Endothelial cell (in vitro differentiated cells): ENCODE measurements at regions not wholly inside any gene's neighbourhood (a gene's known extent, or its start where the extent isn't known, plus 50 kb on each side); places are given as distances from the start of the nearest gene placed in this dataset.

ENCODE experiments used
- DNase-seq: peaks from one replicate; pipeline ENCODE4 v3.0.0; 2021; ENCODE audit warnings: low spot score
- H3K27ac Mint-ChIP-seq: one replicate; pipeline ENCODE4 v1.8.0; 2021; ENCODE audit warnings: mixed read lengths, inconsistent platforms; ENCODE audit not compliant: unreplicated experiment
- H3K27me3 Mint-ChIP-seq: one replicate; pipeline ENCODE4 v1.8.0; 2021; ENCODE audit warnings: mild to moderate bottlenecking, moderate library complexity, mixed read lengths, inconsistent platforms; ENCODE audit not compliant: unreplicated experiment
- H3K36me3 Mint-ChIP-seq: one replicate; pipeline ENCODE4 v1.8.0; 2021; ENCODE audit warnings: mild to moderate bottlenecking, low read depth, mixed read lengths, inconsistent platforms; ENCODE audit not compliant: unreplicated experiment
- H3K4me1 Mint-ChIP-seq: one replicate; pipeline ENCODE4 v1.8.0; 2021; ENCODE audit warnings: mild to moderate bottlenecking, mixed read lengths, inconsistent platforms; ENCODE audit not compliant: unreplicated experiment
- H3K4me3 Mint-ChIP-seq: one replicate; pipeline ENCODE4 v1.8.0; 2021; ENCODE audit warnings: mild to moderate bottlenecking, mixed read lengths, inconsistent platforms; ENCODE audit not compliant: unreplicated experiment
- H3K9me3 Mint-ChIP-seq: one replicate; pipeline ENCODE4 v1.8.0; 2021; ENCODE audit warnings: mixed read lengths, inconsistent platforms; ENCODE audit not compliant: unreplicated experiment
- CTCF ChIP-seq: fragments of 200-600 bp; sonication (generic); IDR thresholded peaks from one replicate; pipeline ENCODE4 v1.5.0; 2021; ENCODE audit warnings: antibody characterized with exemption; ENCODE audit not compliant: unreplicated experiment

GRCh38 chr11:114847306-114847975 lies 169.1 kb downstream of the NXPE2 start:
- no peak for DNase-seq
- Mint-ChIP-seq H3K27ac (peak overlapping the region; percentile 44), H3K9me3 (no peaks in the 10 kb centered on the region), H3K4me3 (peak overlapping the region; percentile 64), H3K36me3 (no peaks in the 10 kb centered on the region), H3K27me3 (no peaks in the 10 kb centered on the region), H3K4me1 (peaks cover 10% of the 10 kb centered on the region)
- TF ChIP-seq CTCF, result no peak

- DNase-seq, result no peak
- Mint-ChIP-seq H3K27ac (no peak overlapping the region), H3K27me3 (no peaks in the 10 kb centered on the region), H3K4me3 (no peak overlapping the region), H3K9me3 (no peaks in the 10 kb centered on the region), H3K4me1 (peaks cover 10% of the 10 kb centered on the region), H3K36me3 (no peaks in the 10 kb centered on the region)
- TF ChIP-seq CTCF, result no peak
Observed at GRCh38 chr11:114848027-114848426, 169.7 kb downstream of the NXPE2 start.

- no peak for TF ChIP-seq CTCF
- Mint-ChIP-seq H3K9me3 (no peaks in the 10 kb centered on the region), H3K27ac (no peak overlapping the region), H3K4me3 (no peak overlapping the region), H3K27me3 (no peaks in the 10 kb centered on the region), H3K36me3 (no peaks in the 10 kb centered on the region), H3K4me1 (no peaks in the 10 kb centered on the region)
- DNase-seq, result no peak
Observed at GRCh38 chr11:114857281-114857680, 179.0 kb downstream of the NXPE2 start.

- H3K4me1 Mint-ChIP-seq, result peaks cover 3% of the 10 kb centered on the region
- TF ChIP-seq CTCF, result no peak
- H3K36me3 Mint-ChIP-seq, result no peaks in the 10 kb centered on the region
- H3K4me3 Mint-ChIP-seq, result no peak overlapping the region
- H3K27ac Mint-ChIP-seq, result no peak overlapping the region
- H3K9me3 Mint-ChIP-seq, result no peaks in the 10 kb centered on the region
- H3K27me3 Mint-ChIP-seq, result no peaks in the 10 kb centered on the region
- no peak for DNase-seq
Observed at GRCh38 chr11:114864896-114865295, 186.6 kb downstream of the NXPE2 start.

GRCh38 chr11:114876234-114876633 lies 197.9 kb downstream of the NXPE2 start:
- Mint-ChIP-seq H3K4me3 (no peak overlapping the region), H3K4me1 (no peaks in the 10 kb centered on the region), H3K27ac (no peak overlapping the region), H3K9me3 (no peaks in the 10 kb centered on the region), H3K36me3 (no peaks in the 10 kb centered on the region), H3K27me3 (no peaks in the 10 kb centered on the region)
- TF ChIP-seq CTCF, result no peak
- no peak for DNase-seq
